HCT116 (cell line): ENCODE measurements at regions not wholly inside any gene's neighbourhood (a gene's known extent, or its start where the extent isn't known, plus 50 kb on each side); places are given as distances from the start of the nearest gene placed in this dataset.

ENCODE experiments used
- ATAC-seq: fragments of 200-7000 bp; cut with Tn5 transposase; 2 replicates; pipeline ENCODE4 v1.9.1; 2020; ENCODE audit warnings: mild to moderate bottlenecking, moderate library complexity
- BruUV-seq: library from RNA; stranded (reverse); fragments of 400-500 nt; replicated peaks from 2 replicates; lab custom pipeline; 2021; lab: Mats Ljungman, UMichigan
- CTCF ChIA-PET: fragments of 300-600 bp; sonication (Branson Sonifier 250); formaldehyde crosslinking; loops from one replicate; lab custom pipeline; 2021; ENCODE audit warnings: antibody characterized with exemption; lab: Charles Lee
- POLR2A ChIA-PET: fragments of 300-600, 350-600 bp; sonication (Branson Sonifier 250); formaldehyde crosslinking; loops from one replicate; lab custom pipeline; 2021; ENCODE audit warnings: antibody characterized with exemption; lab: Charles Lee
- RAD21 ChIA-PET, 2 experiments: fragments of 300-600 bp; sonication (Branson Sonifier 250); formaldehyde crosslinking; loops; one replicate each; lab custom pipeline; 2023; ENCODE audit warnings: low total read pairs in 2 of 2; ENCODE audit not compliant: uncharacterized antibody in 2 of 2, unreplicated experiment in 2 of 2, low non-redundant PET in 1 of 2; lab: Charles Lee
- DNase-seq: peaks from one replicate; pipeline ENCODE4 v3.0.0-alpha.2; 2010; ENCODE audit warnings: low read depth, low spot score
- H2AFZ ChIP-seq: fragments of 200-600 bp; shearing (Covaris generic), sonication (generic); 2 replicates; pipeline ENCODE4 v1.6.1; 2017; ENCODE audit warnings: low read depth, mixed run types, mixed read lengths, antibody characterized with exemption, low read length; ENCODE audit not compliant: poor library complexity, severe bottlenecking
- H3K27ac ChIP-seq: 2 replicates; pipeline ENCODE4 v1.5.1; 2012; ENCODE audit warnings: low read depth, low read length
- H3K27me3 ChIP-seq: fragments of 200-600 bp; sonication (generic); 2 replicates; pipeline ENCODE4 v1.6.1; 2016; ENCODE audit warnings: mixed run types, low read length, mixed read lengths; ENCODE audit not compliant: insufficient read depth
- H3K36me3 ChIP-seq, 2 experiments: fragments of 200-500 bp in 1 of 2; fragments of 200-600 bp in 1 of 2; sonication (Bioruptor generic) in 1 of 2; sonication (generic) in 1 of 2; 2 replicates each; pipeline versions ENCODE4 v1.5.1 to v1.6.1; 2014 to 2016; ENCODE audit warnings: low read length in 2 of 2, inconsistent platforms in 1 of 2, mixed read lengths in 1 of 2, mixed run types in 1 of 2; ENCODE audit not compliant: insufficient read depth in 2 of 2, control insufficient read depth in 1 of 2
- H3K4me1 ChIP-seq, 2 experiments: fragments of 200-600 bp in 1 of 2; sonication (generic) in 1 of 2; 2 replicates each; pipeline versions ENCODE4 v1.5.1 to v1.6.1; 2012 to 2017; ENCODE audit warnings: low read length in 2 of 2, inconsistent platforms in 1 of 2, mild to moderate bottlenecking in 1 of 2, mixed read lengths in 1 of 2, mixed run types in 1 of 2, moderate library complexity in 1 of 2; ENCODE audit not compliant: insufficient read depth in 2 of 2, control insufficient read depth in 1 of 2
- H3K4me2 ChIP-seq: fragments of 200-600 bp; sonication (generic); 2 replicates; pipeline ENCODE4 v1.6.1; 2017; ENCODE audit warnings: mixed run types, low read length, mixed read lengths
- H3K4me3 ChIP-seq, 2 experiments: fragments of 200-600 bp in 1 of 2; sonication (generic) in 1 of 2; replicated peaks in 1 of 2; 2 replicates each; pipeline ENCODE4 v1.5.1; 2011 to 2016; ENCODE audit warnings: low read length in 2 of 2, control low read depth in 1 of 2, low read depth in 1 of 2, mild to moderate bottlenecking in 1 of 2, mixed read lengths in 1 of 2, mixed run types in 1 of 2
- H3K79me2 ChIP-seq: fragments of 200-600 bp; sonication (generic); 2 replicates; pipeline ENCODE4 v1.6.1; 2017; ENCODE audit warnings: mild to moderate bottlenecking, mixed run types, low read length, moderate library complexity, mixed read lengths; ENCODE audit not compliant: insufficient read depth
- H3K9ac ChIP-seq: fragments of 200-600 bp; sonication (generic); 2 replicates; pipeline ENCODE4 v1.6.1; 2016; ENCODE audit warnings: low read length, mixed read lengths
- H3K9me2 ChIP-seq: fragments of 200-600 bp; sonication (generic), shearing (Covaris generic); 2 replicates; pipeline ENCODE4 v1.6.1; 2017; ENCODE audit warnings: mixed run types, mild to moderate bottlenecking, moderate library complexity; ENCODE audit not compliant: insufficient read depth
- H3K9me3 ChIP-seq, 2 experiments: fragments of 200-500 bp in 1 of 2; fragments of 200-600 bp in 1 of 2; sonication (Bioruptor generic) in 1 of 2; sonication (generic) in 1 of 2; 2 replicates each; pipeline ENCODE4 v1.6.1; 2014 to 2017; ENCODE audit warnings: low read length in 2 of 2, mixed read lengths in 2 of 2, inconsistent platforms in 1 of 2, low read depth in 1 of 2, mild to moderate bottlenecking in 1 of 2, mixed run types in 1 of 2, moderate library complexity in 1 of 2; ENCODE audit not compliant: control insufficient read depth in 1 of 2, insufficient read depth in 1 of 2
- H4K20me1 ChIP-seq: fragments of 200-600 bp; sonication (generic), shearing (Covaris generic); 2 replicates; pipeline ENCODE4 v1.6.1; 2017; ENCODE audit warnings: mixed run types, mild to moderate bottlenecking, moderate library complexity; ENCODE audit not compliant: insufficient read depth
- CBX3 ChIP-seq: IDR thresholded peaks from 2 replicates; pipeline ENCODE4 v1.6.1; 2012; ENCODE audit warnings: low read depth
- CEBPB ChIP-seq: IDR thresholded peaks from 2 replicates; pipeline ENCODE4 v1.6.1; 2012; ENCODE audit warnings: low read depth
- ELF1 ChIP-seq: IDR thresholded peaks from 2 replicates; pipeline ENCODE4 v1.6.1; 2012; ENCODE audit warnings: low read depth, borderline replicate concordance
- EZH2phosphoT487 ChIP-seq: fragments of 200-600 bp; IDR thresholded peaks from 2 replicates; pipeline ENCODE4 v1.6.1; 2018; ENCODE audit warnings: antibody characterized with exemption, borderline replicate concordance
- FOSL1 ChIP-seq: IDR thresholded peaks from 2 replicates; pipeline ENCODE4 v1.6.1; 2012; ENCODE audit warnings: low read depth
- RAD21 ChIP-seq: IDR thresholded peaks from 2 replicates; pipeline ENCODE4 v1.6.1; 2012; ENCODE audit warnings: low read depth, mild to moderate bottlenecking
- SIN3A ChIP-seq: IDR thresholded peaks from 2 replicates; pipeline ENCODE4 v1.6.1; 2012; ENCODE audit warnings: low read depth
- SRF ChIP-seq: IDR thresholded peaks from 2 replicates; pipeline ENCODE4 v1.6.1; 2012; ENCODE audit warnings: low read depth
- YY1 ChIP-seq: IDR thresholded peaks from 2 replicates; pipeline ENCODE4 v1.6.1; 2011; ENCODE audit warnings: low read length, low read depth, moderate library complexity, mild to moderate bottlenecking; ENCODE audit not compliant: insufficient replicate concordance; ENCODE audit errors: extremely low read depth
- ZFX ChIP-seq: fragments of 450-650 bp; IDR thresholded peaks from 2 replicates; pipeline ENCODE4 v1.6.1; 2017
- ZNF274 ChIP-seq: fragments of 200-500 bp; sonication (Bioruptor generic); IDR thresholded peaks from 2 replicates; pipeline ENCODE4 v1.6.1; 2014; ENCODE audit warnings: mild to moderate bottlenecking, low read depth, low read length, inconsistent platforms
- intact Hi-C: fragments of 100-400 bp; cut with micrococcal nuclease; formaldehyde crosslinking; loops from 2 replicates; pipeline ENCODE4 v1.10.0; 2022
- TF ChIP-seq, protein P1 (sequence below): IDR thresholded peaks from 2 replicates; pipeline ENCODE4 v1.6.1; 2012
- TF ChIP-seq, protein P2 (sequence below), 3 experiments: fragments of 200-600 bp in 1 of 3; sonication (generic) in 1 of 3; IDR thresholded peaks in 2 of 3; conservative IDR thresholded peaks in 1 of 3; 2 replicates each; pipeline ENCODE4 v1.5.1; 2012 to 2017; ENCODE audit warnings: low read depth in 2 of 3, low read length in 2 of 3, antibody characterized with exemption in 1 of 3, borderline replicate concordance in 1 of 3, control low read depth in 1 of 3, mild to moderate bottlenecking in 1 of 3, mixed read lengths in 1 of 3, mixed run types in 1 of 3, moderate library complexity in 1 of 3; ENCODE audit not compliant: insufficient read depth in 1 of 3
- TF ChIP-seq, protein P3 (sequence below): IDR thresholded peaks from 2 replicates; pipeline ENCODE4 v1.6.1; 2011; ENCODE audit warnings: mild to moderate bottlenecking, low read length, moderate library complexity; ENCODE audit not compliant: insufficient replicate concordance; ENCODE audit errors: extremely low read depth

DNA sequence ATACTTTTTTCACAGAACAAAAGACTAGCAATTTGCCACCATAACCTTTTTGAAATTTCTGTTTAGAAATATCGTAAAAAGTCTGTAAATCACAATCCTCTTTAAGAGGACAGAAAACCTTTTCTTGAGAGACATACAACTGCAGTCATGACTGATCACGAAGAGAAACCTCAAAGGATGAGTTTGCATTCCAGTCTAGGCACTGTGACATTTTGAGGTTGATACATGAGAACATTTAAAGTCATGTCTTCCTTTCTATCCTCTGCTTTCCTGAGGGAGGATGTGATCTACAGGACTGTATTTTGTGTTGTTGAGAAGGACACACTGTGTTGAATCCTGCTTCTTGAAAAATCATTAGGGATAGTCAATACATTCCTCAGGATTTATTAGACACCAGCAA, 476.7 kb upstream of the CCDC179 start:
- no peak for TF ChIP-seq SIN3A
- TF ChIP-seq CEBPB, result no peak
- TF ChIP-seq YY1, result no peak
- no peak for TF ChIP-seq RAD21
- TF ChIP-seq, protein P1, sequence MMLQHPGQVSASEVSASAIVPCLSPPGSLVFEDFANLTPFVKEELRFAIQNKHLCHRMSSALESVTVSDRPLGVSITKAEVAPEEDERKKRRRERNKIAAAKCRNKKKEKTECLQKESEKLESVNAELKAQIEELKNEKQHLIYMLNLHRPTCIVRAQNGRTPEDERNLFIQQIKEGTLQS, result no peak
- no peak for TF ChIP-seq ZNF274
- no peak for TF ChIP-seq FOSL1
- TF ChIP-seq SRF, result no peak
- Histone ChIP-seq H4K20me1 (no peaks in the 10 kb centered on the region), H3K27ac (no peak overlapping the region), H3K79me2 (no peaks in the 10 kb centered on the region), H3K4me2 (no peak overlapping the region), H3K9me3 (peaks cover 0 to 22% of the 10 kb centered on the region in 2 experiments; a peak in 2 of 4 replicates), H3K4me1 (no peaks in the 10 kb centered on the region), H3K9ac (no peak overlapping the region), H2AFZ (no peak overlapping the region), H3K9me2 (no peaks in the 10 kb centered on the region), H3K36me3 (no peaks in the 10 kb centered on the region), H3K4me3 (no peak overlapping the region), H3K27me3 (no peaks in the 10 kb centered on the region)
- POLR2A ChIA-PET, result no interaction called here
- intact Hi-C loops, result no loop called here
- BruUV-seq, result no TSS peak
- RAD21 ChIA-PET, result no interaction called here
- ATAC-seq, result no peak
- CTCF ChIA-PET, result no interaction called here
- DNase-seq, result no peak

DNA sequence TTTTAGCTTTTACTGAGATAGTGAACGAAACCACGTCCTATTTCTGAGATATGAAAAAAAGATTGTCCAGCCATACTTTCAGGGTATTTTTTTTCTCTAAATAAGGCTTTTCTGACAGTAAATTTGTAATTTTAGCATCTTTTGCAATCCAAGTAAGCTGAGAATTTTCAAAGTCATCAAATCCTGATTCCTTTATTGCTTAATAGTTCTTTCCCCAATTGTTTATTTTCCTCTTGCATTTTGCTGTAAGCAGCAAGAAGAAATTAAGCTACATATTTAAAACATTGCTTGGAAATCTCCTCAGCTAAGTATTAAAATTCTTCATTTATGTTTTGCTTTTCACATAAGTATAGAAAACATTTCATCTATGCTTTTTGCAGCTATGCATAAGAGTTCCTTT, 493.3 kb upstream of the CCDC179 start:
- Histone ChIP-seq H3K79me2 (no peaks in the 10 kb centered on the region), H3K9me3 (peaks cover 12 to 29% of the 10 kb centered on the region in 2 experiments; a peak in 3 of 4 replicates), H3K4me1 (no peaks in the 10 kb centered on the region), H4K20me1 (no peaks in the 10 kb centered on the region), H2AFZ (no peak overlapping the region), H3K36me3 (no peaks in the 10 kb centered on the region), H3K4me3 (no peak overlapping the region), H3K9ac (no peak overlapping the region), H3K27ac (no peak overlapping the region), H3K4me2 (no peak overlapping the region), H3K27me3 (no peaks in the 10 kb centered on the region), H3K9me2 (no peaks in the 10 kb centered on the region)
- intact Hi-C loops, result no loop called here
- no TSS peak for BruUV-seq
- CTCF ChIA-PET, result no interaction called here
- RAD21 ChIA-PET, result no interaction called here
- POLR2A ChIA-PET, result no interaction called here
- no peak for ATAC-seq
- DNase-seq, result no peak
- TF ChIP-seq, protein P2, sequence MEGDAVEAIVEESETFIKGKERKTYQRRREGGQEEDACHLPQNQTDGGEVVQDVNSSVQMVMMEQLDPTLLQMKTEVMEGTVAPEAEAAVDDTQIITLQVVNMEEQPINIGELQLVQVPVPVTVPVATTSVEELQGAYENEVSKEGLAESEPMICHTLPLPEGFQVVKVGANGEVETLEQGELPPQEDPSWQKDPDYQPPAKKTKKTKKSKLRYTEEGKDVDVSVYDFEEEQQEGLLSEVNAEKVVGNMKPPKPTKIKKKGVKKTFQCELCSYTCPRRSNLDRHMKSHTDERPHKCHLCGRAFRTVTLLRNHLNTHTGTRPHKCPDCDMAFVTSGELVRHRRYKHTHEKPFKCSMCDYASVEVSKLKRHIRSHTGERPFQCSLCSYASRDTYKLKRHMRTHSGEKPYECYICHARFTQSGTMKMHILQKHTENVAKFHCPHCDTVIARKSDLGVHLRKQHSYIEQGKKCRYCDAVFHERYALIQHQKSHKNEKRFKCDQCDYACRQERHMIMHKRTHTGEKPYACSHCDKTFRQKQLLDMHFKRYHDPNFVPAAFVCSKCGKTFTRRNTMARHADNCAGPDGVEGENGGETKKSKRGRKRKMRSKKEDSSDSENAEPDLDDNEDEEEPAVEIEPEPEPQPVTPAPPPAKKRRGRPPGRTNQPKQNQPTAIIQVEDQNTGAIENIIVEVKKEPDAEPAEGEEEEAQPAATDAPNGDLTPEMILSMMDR (IDR thresholded peaks at IDR 0.05 in 2 of 3, conservative IDR thresholded peaks at IDR 0.05 in 1 of 3; ENCODE audit: borderline replicate concordance in 1 of 3, insufficient read depth in 1 of 3, low read depth in 2 of 3, low read length in 2 of 3), result no peak
- TF ChIP-seq CEBPB, result no peak
- TF ChIP-seq CBX3, result no peak
- no peak for TF ChIP-seq EZH2phosphoT487
- TF ChIP-seq SIN3A, result no peak
- TF ChIP-seq ELF1, result no peak
- TF ChIP-seq, protein P3, sequence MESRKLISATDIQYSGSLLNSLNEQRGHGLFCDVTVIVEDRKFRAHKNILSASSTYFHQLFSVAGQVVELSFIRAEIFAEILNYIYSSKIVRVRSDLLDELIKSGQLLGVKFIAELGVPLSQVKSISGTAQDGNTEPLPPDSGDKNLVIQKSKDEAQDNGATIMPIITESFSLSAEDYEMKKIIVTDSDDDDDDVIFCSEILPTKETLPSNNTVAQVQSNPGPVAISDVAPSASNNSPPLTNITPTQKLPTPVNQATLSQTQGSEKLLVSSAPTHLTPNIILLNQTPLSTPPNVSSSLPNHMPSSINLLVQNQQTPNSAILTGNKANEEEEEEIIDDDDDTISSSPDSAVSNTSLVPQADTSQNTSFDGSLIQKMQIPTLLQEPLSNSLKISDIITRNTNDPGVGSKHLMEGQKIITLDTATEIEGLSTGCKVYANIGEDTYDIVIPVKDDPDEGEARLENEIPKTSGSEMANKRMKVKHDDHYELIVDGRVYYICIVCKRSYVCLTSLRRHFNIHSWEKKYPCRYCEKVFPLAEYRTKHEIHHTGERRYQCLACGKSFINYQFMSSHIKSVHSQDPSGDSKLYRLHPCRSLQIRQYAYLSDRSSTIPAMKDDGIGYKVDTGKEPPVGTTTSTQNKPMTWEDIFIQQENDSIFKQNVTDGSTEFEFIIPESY, result no peak
- TF ChIP-seq ZFX, result no peak
- no peak for TF ChIP-seq ZNF274
